MCF 10A (cell line): ENCODE measurements at regions not wholly inside any gene's neighbourhood (a gene's known extent, or its start where the extent isn't known, plus 50 kb on each side); places are given as distances from the start of the nearest gene placed in this dataset.

ENCODE experiments used
- BruUV-seq: library from RNA; stranded (reverse); fragments of 400-500 nt; replicated peaks from 2 replicates; lab custom pipeline; 2021; lab: Mats Ljungman, UMichigan
- CTCF ChIA-PET: fragments of 300-600 bp; sonication (Branson Sonifier 250); formaldehyde crosslinking; extraction: SDS; loops from one replicate; lab custom pipeline; 2021; ENCODE audit warnings: antibody characterized with exemption, inconsistent platforms; lab: Yijun Ruan, JAX
- POLR2A ChIA-PET: fragments of 300-600, 350-650 bp; sonication (Branson Sonifier 250); formaldehyde crosslinking; extraction: SDS; loops from one replicate; lab custom pipeline; 2020; ENCODE audit warnings: antibody characterized with exemption, inconsistent platforms; lab: Yijun Ruan, JAX
- DNase-seq: peaks from one replicate; pipeline ENCODE4 v3.0.0-alpha.2; 2018; ENCODE audit not compliant: unreplicated experiment
- H3K27ac Mint-ChIP-seq: one replicate; pipeline ENCODE4 v1.8.0; 2022; ENCODE audit warnings: mild to moderate bottlenecking, low read depth, mixed read lengths; ENCODE audit not compliant: unreplicated experiment
- H3K27me3 Mint-ChIP-seq: one replicate; pipeline ENCODE4 v1.8.0; 2022; ENCODE audit warnings: mixed read lengths; ENCODE audit not compliant: insufficient read depth, unreplicated experiment
- H3K36me3 Mint-ChIP-seq: one replicate; pipeline ENCODE4 v1.8.0; 2022; ENCODE audit warnings: mild to moderate bottlenecking, moderate library complexity, mixed read lengths; ENCODE audit not compliant: insufficient read depth, unreplicated experiment
- H3K4me1 Mint-ChIP-seq: one replicate; pipeline ENCODE4 v1.8.0; 2022; ENCODE audit warnings: mixed read lengths; ENCODE audit not compliant: insufficient read depth, unreplicated experiment
- H3K4me3 Mint-ChIP-seq: one replicate; pipeline ENCODE4 v1.8.0; 2022; ENCODE audit warnings: mild to moderate bottlenecking, moderate library complexity, mixed read lengths; ENCODE audit not compliant: unreplicated experiment
- H3K9me3 Mint-ChIP-seq: one replicate; pipeline ENCODE4 v1.8.0; 2022; ENCODE audit warnings: mixed read lengths; ENCODE audit not compliant: unreplicated experiment
- CTCF ChIP-seq: fragments of 200-600 bp; IDR thresholded peaks from one replicate; pipeline ENCODE4 v1.8.0; 2022; ENCODE audit warnings: antibody characterized with exemption, mild to moderate bottlenecking; ENCODE audit not compliant: unreplicated experiment
- intact Hi-C: fragments of 100-400 bp; cut with micrococcal nuclease; formaldehyde crosslinking; loops from 2 replicates; pipeline ENCODE4 v1.14.1; 2022

- POLR2A ChIA-PET: no interaction called here
- Mint-ChIP-seq H3K36me3 (no peaks in the 10 kb centered on the region), H3K4me1 (no peaks in the 10 kb centered on the region), H3K27me3 (no peaks in the 10 kb centered on the region), H3K9me3 (no peaks in the 10 kb centered on the region), H3K4me3 (no peak overlapping the region), H3K27ac (no peak overlapping the region)
- no TSS peak for BruUV-seq
- no peak for TF ChIP-seq CTCF
- intact Hi-C loops: loop anchor here (5.0 kb wide), 1 partner anchor 627 kb away; no protein-coding TSS in a partner anchor
- CTCF ChIA-PET: no interaction called here
- DNase-seq: peak; percentile 4
Measured at GRCh38 chr3:80060664-80061063, 292.9 kb upstream of the ROBO1 start.

GRCh38 chr3:80055306-80055705 is 287.5 kb upstream of the ROBO1 start:
- BruUV-seq: no TSS peak
- H3K36me3 Mint-ChIP-seq: no peaks in the 10 kb centered on the region
- H3K27ac Mint-ChIP-seq: no peak overlapping the region
- peaks cover 5% of the 10 kb centered on the region for H3K9me3 Mint-ChIP-seq
- H3K4me3 Mint-ChIP-seq: no peak overlapping the region
- H3K27me3 Mint-ChIP-seq: no peaks in the 10 kb centered on the region
- ChIA-PET CTCF (no interaction called here), POLR2A (no interaction called here)
- intact Hi-C loops: no loop called here
- DNase-seq: no peak
- no peak for TF ChIP-seq CTCF
- H3K4me1 Mint-ChIP-seq: no peaks in the 10 kb centered on the region

GRCh38 chr3:80052271-80052670 is 284.5 kb upstream of the ROBO1 start:
- CTCF ChIA-PET: no interaction called here
- intact Hi-C loops: no loop called here
- no peak for DNase-seq
- Mint-ChIP-seq H3K4me1 (no peaks in the 10 kb centered on the region), H3K36me3 (no peaks in the 10 kb centered on the region), H3K4me3 (no peak overlapping the region), H3K27ac (no peak overlapping the region), H3K9me3 (peaks cover 7% of the 10 kb centered on the region), H3K27me3 (no peaks in the 10 kb centered on the region)
- TF ChIP-seq CTCF: no peak
- POLR2A ChIA-PET: no interaction called here
- no TSS peak for BruUV-seq

- Mint-ChIP-seq H3K4me3 (no peak overlapping the region), H3K27me3 (no peaks in the 10 kb centered on the region), H3K27ac (no peak overlapping the region), H3K4me1 (no peaks in the 10 kb centered on the region), H3K9me3 (peaks cover 7% of the 10 kb centered on the region), H3K36me3 (no peaks in the 10 kb centered on the region)
- CTCF ChIA-PET: interaction anchor here (0.6 kb wide), 1 partner anchor 12 kb away, joined by 3 read pairs; no protein-coding TSS in a partner anchor
- TF ChIP-seq CTCF: no peak
- DNase-seq: no peak
- no TSS peak for BruUV-seq
- intact Hi-C loops: no loop called here
- POLR2A ChIA-PET: no interaction called here
Measured at GRCh38 chr3:80051602-80051962, 283.8 kb upstream of the ROBO1 start.
